ENCODE measurements at regions not wholly inside any gene's neighbourhood (a gene's known extent, or its start where the extent isn't known, plus 50 kb on each side); places are given as distances from the start of the nearest gene placed in this dataset.

DNA sequence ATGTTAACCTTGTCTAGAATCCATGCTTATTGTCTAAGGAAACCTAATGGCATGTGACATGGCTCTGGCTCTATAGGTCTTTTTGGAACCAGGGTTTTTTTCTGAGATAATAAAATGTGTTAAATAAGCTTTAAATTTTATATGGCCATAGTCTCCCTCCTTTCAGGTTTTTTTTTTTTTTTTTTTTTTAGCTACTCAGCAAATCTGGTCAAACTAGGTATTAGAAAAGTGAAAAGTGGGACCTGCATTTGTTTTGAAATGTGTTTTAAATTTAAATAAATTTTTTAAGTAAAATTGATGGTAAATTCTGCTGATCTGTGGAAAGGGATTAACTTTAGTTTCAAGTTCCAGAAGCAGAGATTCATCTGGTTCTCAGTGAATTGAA is 52.1 kb upstream of the NANOGP8 start:
- Histone ChIP-seq H3K9ac (ENCODE audit: low read length) (no peak overlapping the region), H3K27me3 (ENCODE audit: control insufficient read depth, insufficient read depth, low read length) (no peaks in the 10 kb centered on the region), H3K9me3 (ENCODE audit: control insufficient read depth, insufficient read depth, low read depth, low read length) (peaks cover 2% of the 10 kb centered on the region; the same call in 1 of the 2 replicates), H3K4me3 (ENCODE audit: low read depth, low read length) (no peak overlapping the region), H3K27ac (ENCODE audit: low read depth, low read length) (no peak overlapping the region), H3K4me1 (ENCODE audit: control insufficient read depth, insufficient read depth, low read length) (no peaks in the 10 kb centered on the region), H3K36me3 (ENCODE audit: control insufficient read depth, insufficient read depth, low read length) (no peaks in the 10 kb centered on the region)

GRCh38 chr15:35136321-35137189 is 51.5 kb upstream of the NANOGP8 start:
- no peaks in the 10 kb centered on the region for H3K36me3 ChIP-seq (ENCODE audit: control insufficient read depth, insufficient read depth, low read length)
- no peaks in the 10 kb centered on the region for H3K4me1 ChIP-seq (ENCODE audit: control insufficient read depth, insufficient read depth, low read length)
- no peaks in the 10 kb centered on the region for H3K27me3 ChIP-seq (ENCODE audit: control insufficient read depth, insufficient read depth, low read length)
- H3K9ac ChIP-seq (ENCODE audit: low read length): no peak overlapping the region
- peaks cover 2% of the 10 kb centered on the region; the same call in 1 of the 2 replicates for H3K9me3 ChIP-seq (ENCODE audit: control insufficient read depth, insufficient read depth, low read depth, low read length)
- no peak overlapping the region for H3K27ac ChIP-seq (ENCODE audit: low read depth, low read length)
- H3K4me3 ChIP-seq (ENCODE audit: low read depth, low read length): no peak overlapping the region
